H9 (cell line): ENCODE measurements at regions not wholly inside any gene's neighbourhood (a gene's known extent, or its start where the extent isn't known, plus 50 kb on each side); places are given as distances from the start of the nearest gene placed in this dataset.

Source experiments
- DNase-seq: peaks from one replicate; pipeline ENCODE4 v3.0.0-alpha.2; 2017
- H2AFZ ChIP-seq: one replicate; pipeline ENCODE4 v1.6.1; 2013; ENCODE audit warnings: mild to moderate bottlenecking, low read length, control low read depth, moderate library complexity
- H2AK5ac ChIP-seq: 2 replicates; pipeline ENCODE4 v1.6.1; 2013; ENCODE audit warnings: low read length, control low read depth, mixed read lengths; ENCODE audit not compliant: insufficient read length
- H2BK120ac ChIP-seq: one replicate; pipeline ENCODE4 v1.6.1; 2013; ENCODE audit warnings: low read depth, mild to moderate bottlenecking, low read length, control low read depth, inconsistent platforms; ENCODE audit not compliant: poor library complexity, severe bottlenecking
- H2BK12ac ChIP-seq: 2 replicates; pipeline ENCODE4 v1.6.1; 2013; ENCODE audit warnings: low read length, control low read depth, mixed read lengths, low read depth; ENCODE audit not compliant: insufficient read length
- H2BK15ac ChIP-seq: 2 replicates; pipeline ENCODE4 v1.6.1; 2013; ENCODE audit warnings: low read depth, low read length, control low read depth
- H2BK20ac ChIP-seq: one replicate; pipeline ENCODE4 v1.6.1; 2013; ENCODE audit warnings: low read depth, mild to moderate bottlenecking, low read length, control low read depth, inconsistent platforms; ENCODE audit not compliant: poor library complexity, severe bottlenecking
- H2BK5ac ChIP-seq: 2 replicates; pipeline ENCODE4 v1.6.1; 2013; ENCODE audit warnings: low read length, control low read depth, mixed read lengths; ENCODE audit not compliant: insufficient read length
- H3K14ac ChIP-seq: 2 replicates; pipeline ENCODE4 v1.6.1; 2013; ENCODE audit warnings: low read length, control low read depth; ENCODE audit not compliant: insufficient read depth
- H3K18ac ChIP-seq: 2 replicates; pipeline ENCODE4 v1.6.1; 2013; ENCODE audit warnings: low read depth, mild to moderate bottlenecking, mixed read lengths, low read length, control low read depth; ENCODE audit not compliant: insufficient read length
- H3K23ac ChIP-seq: 2 replicates; pipeline ENCODE4 v1.6.1; 2013; ENCODE audit warnings: low read length, control low read depth, mixed read lengths, low read depth; ENCODE audit not compliant: insufficient read length
- H3K23me2 ChIP-seq: 2 replicates; pipeline ENCODE4 v1.6.1; 2013; ENCODE audit warnings: low read depth, mild to moderate bottlenecking, mixed read lengths, low read length, control low read depth; ENCODE audit not compliant: insufficient read length, poor library complexity, severe bottlenecking
- H3K27ac ChIP-seq: 2 replicates; pipeline ENCODE4 v1.5.1; 2013; ENCODE audit warnings: low read length, control low read depth, mixed read lengths, low read depth; ENCODE audit not compliant: insufficient read length
- H3K27me3 ChIP-seq: 2 replicates; pipeline ENCODE4 v1.6.1; 2013; ENCODE audit warnings: low read length, control low read depth, inconsistent platforms; ENCODE audit not compliant: insufficient read depth
- H3K4ac ChIP-seq: 2 replicates; pipeline ENCODE4 v1.6.1; 2013; ENCODE audit warnings: low read depth, mild to moderate bottlenecking, control low read depth, inconsistent platforms, low read length, moderate library complexity
- H3K4me1 ChIP-seq: 2 replicates; pipeline ENCODE4 v1.6.1; 2013; ENCODE audit warnings: low read length, control low read depth, inconsistent platforms; ENCODE audit not compliant: insufficient read depth
- H3K4me2 ChIP-seq: 2 replicates; pipeline ENCODE4 v1.6.1; 2013; ENCODE audit warnings: low read length, control low read depth, mixed read lengths; ENCODE audit not compliant: insufficient read length, insufficient read depth
- H3K56ac ChIP-seq: 2 replicates; pipeline ENCODE4 v1.6.1; 2013; ENCODE audit warnings: low read depth, mild to moderate bottlenecking, mixed read lengths, low read length, control low read depth; ENCODE audit not compliant: insufficient read length
- H3K79me1 ChIP-seq: 2 replicates; pipeline ENCODE4 v1.6.1; 2013; ENCODE audit warnings: low read depth, mild to moderate bottlenecking, moderate library complexity, low read length, control low read depth, inconsistent platforms; ENCODE audit not compliant: insufficient read depth, poor library complexity, severe bottlenecking
- H3K79me2 ChIP-seq: 2 replicates; pipeline ENCODE4 v1.6.1; 2013; ENCODE audit warnings: low read length, control low read depth, inconsistent platforms; ENCODE audit not compliant: insufficient read depth
- H3K9ac ChIP-seq: 2 replicates; pipeline ENCODE4 v1.6.1; 2013; ENCODE audit warnings: low read length, control low read depth, mixed read lengths; ENCODE audit not compliant: insufficient read length; ENCODE audit errors: extremely low read depth
- H3K9me3 ChIP-seq: one replicate; pipeline ENCODE4 v1.6.1; 2013; ENCODE audit warnings: low read depth, low read length, inconsistent platforms; ENCODE audit not compliant: control insufficient read depth
- H3T11ph ChIP-seq: one replicate; pipeline ENCODE4 v1.6.1; 2013; ENCODE audit warnings: mild to moderate bottlenecking, low read length, control low read depth, inconsistent platforms
- H4K20me1 ChIP-seq: one replicate; pipeline ENCODE4 v1.6.1; 2013; ENCODE audit not compliant: control insufficient read depth, insufficient read length, insufficient read depth
- H4K5ac ChIP-seq: 2 replicates; pipeline ENCODE4 v1.6.1; 2013; ENCODE audit warnings: low read depth, mild to moderate bottlenecking, mixed read lengths, low read length, control low read depth; ENCODE audit not compliant: insufficient read length
- H4K8ac ChIP-seq: replicated peaks from 2 replicates; pipeline ENCODE4 v1.6.1; 2013; ENCODE audit warnings: low read length, control low read depth, mixed read lengths, low read depth; ENCODE audit not compliant: insufficient read length
- H4K91ac ChIP-seq: 2 replicates; pipeline ENCODE4 v1.6.1; 2013; ENCODE audit warnings: low read depth, mild to moderate bottlenecking, moderate library complexity, mixed read lengths, low read length, control low read depth; ENCODE audit not compliant: insufficient read length
- H3K27ac Mint-ChIP-seq, 3 experiments: 2 replicates in 2 of 3; 3 replicates in 1 of 3; pipeline ENCODE4 v1.8.0; 2020 to 2021; ENCODE audit warnings: mixed read lengths in 3 of 3, mild to moderate bottlenecking in 1 of 3, moderate library complexity in 1 of 3
- H3K27me3 Mint-ChIP-seq: 2 replicates; pipeline ENCODE4 v1.8.0; 2021; ENCODE audit warnings: low read depth, mild to moderate bottlenecking, moderate library complexity, mixed read lengths
- H3K36me3 Mint-ChIP-seq, 3 experiments: 2 replicates in 2 of 3; 3 replicates in 1 of 3; pipeline ENCODE4 v1.8.0; 2020 to 2021; ENCODE audit warnings: low read depth in 3 of 3, mixed read lengths in 3 of 3; ENCODE audit not compliant: insufficient read depth in 1 of 3
- H3K4me1 Mint-ChIP-seq, 2 experiments: 2 replicates each; pipeline ENCODE4 v1.8.0; 2020; ENCODE audit warnings: mixed read lengths in 2 of 2
- H3K4me3 Mint-ChIP-seq, 2 experiments: 2 replicates in 1 of 2; 3 replicates in 1 of 2; pipeline ENCODE4 v1.8.0; 2020 to 2021; ENCODE audit warnings: mild to moderate bottlenecking in 2 of 2, mixed read lengths in 2 of 2, moderate library complexity in 1 of 2
- H3K9me3 Mint-ChIP-seq, 2 experiments: 2 replicates in 1 of 2; 3 replicates in 1 of 2; pipeline ENCODE4 v1.8.0; 2020; ENCODE audit warnings: mild to moderate bottlenecking in 2 of 2, mixed read lengths in 2 of 2, moderate library complexity in 1 of 2
- CTCF ChIP-seq: fragments of 200-600 bp; sonication (generic); conservative IDR thresholded peaks from 3 replicates; pipeline ENCODE4 v1.8.0; 2021; ENCODE audit warnings: antibody characterized with exemption, mild to moderate bottlenecking
- WGBS: extraction: QIAGEN DNeasy Blood & Tissue Kit; methylation state at CpG from one replicate; pipeline ENCODE4 v1.1.7; 2013; ENCODE audit warnings: missing lambda C conversion rate, low lambda C conversion rate, mixed read lengths; ENCODE audit not compliant: insufficient read length; ENCODE audit errors: extremely low coverage; 5-methylcytosine and 5-hydroxymethylcytosine counted together

- no peak overlapping the region for H4K91ac ChIP-seq
- H3K18ac ChIP-seq = no peak overlapping the region
- H2BK120ac ChIP-seq = no peak overlapping the region
- H3K27ac ChIP-seq = no peak overlapping the region
- no peak overlapping the region for H3K9ac ChIP-seq
- H2AFZ ChIP-seq = no peak overlapping the region
- H3K4me2 ChIP-seq = no peak overlapping the region
- no peak overlapping the region for H2BK5ac ChIP-seq
- no peaks in the 10 kb centered on the region for H3K4me1 ChIP-seq
- no peak overlapping the region for H2BK20ac ChIP-seq
- no peak overlapping the region for H2AK5ac ChIP-seq
- H3K79me2 ChIP-seq = no peaks in the 10 kb centered on the region
- no peak overlapping the region for H3K27ac Mint-ChIP-seq
- no peak overlapping the region for H4K8ac ChIP-seq
- no peak overlapping the region for H4K5ac ChIP-seq
- H4K20me1 ChIP-seq = no peaks in the 10 kb centered on the region
- H3K9me3 ChIP-seq = peaks cover 3% of the 10 kb centered on the region
- no peak for TF ChIP-seq CTCF
- DNase-seq = no peak
- H3K56ac ChIP-seq = no peak overlapping the region
- peaks cover 0 to 12% (median 5%) of the 10 kb centered on the region in 3 experiments; a peak in 4 of 7 replicates for H3K36me3 Mint-ChIP-seq
- no CpG with 5 or more reads among the region's 5 CpGs for WGBS
- no peak overlapping the region for H2BK12ac ChIP-seq
- H3K23me2 ChIP-seq = peaks cover 3% of the 10 kb centered on the region
- no peak overlapping the region for H3K14ac ChIP-seq
- H3K27me3 ChIP-seq = no peaks in the 10 kb centered on the region
- H3T11ph ChIP-seq = no peak overlapping the region
- peaks cover 30 to 38% of the 10 kb centered on the region in 2 experiments for H3K9me3 Mint-ChIP-seq
- no peaks in the 10 kb centered on the region for H3K79me1 ChIP-seq
- peaks cover 21% of the 10 kb centered on the region for H3K27me3 Mint-ChIP-seq
- H3K4me1 Mint-ChIP-seq = peaks cover 13 to 17% of the 10 kb centered on the region in 2 experiments
- H3K4ac ChIP-seq = no peak overlapping the region
- no peak overlapping the region for H3K23ac ChIP-seq
- H2BK15ac ChIP-seq = no peak overlapping the region
- no peak overlapping the region for H3K4me3 Mint-ChIP-seq
Observed at GRCh38 chr1:4395676-4396075, 258.7 kb upstream of the AJAP1 start.
